Prostate gland (tissue), 2 donors: ENCODE measurements at regions not wholly inside any gene's neighbourhood (a gene's known extent, or its start where the extent isn't known, plus 50 kb on each side); places are given as distances from the start of the nearest gene placed in this dataset.

Source experiments
- DNase-seq: peaks from one replicate; pipeline ENCODE4 v3.0.0-alpha.2; 2019; ENCODE audit warnings: low spot score
- H3K27ac ChIP-seq, 2 donors: fragments of 200-600 bp; sonication (generic); 2 replicates each; pipeline ENCODE4 v1.5.1; 2017 to 2019
- H3K27me3 ChIP-seq: fragments of 200-600 bp; sonication (generic); replicated peaks from 2 replicates; pipeline ENCODE4 v1.5.1; 2019; ENCODE audit not compliant: insufficient read depth
- H3K36me3 ChIP-seq, 2 donors: fragments of 200-600 bp; sonication (generic); 1 replicate in 1 of 2; 2 replicates in 1 of 2; pipeline versions ENCODE4 v1.5.1 to v1.8.1; 2017 to 2019
- H3K4me1 ChIP-seq: fragments of 200-600 bp; sonication (generic); replicated peaks from 2 replicates; pipeline ENCODE4 v1.5.1; 2019
- H3K4me3 ChIP-seq, 2 donors: fragments of 200-600 bp; sonication (generic); 2 replicates each; pipeline ENCODE4 v1.5.1; 2017 to 2019
- H3K9me3 ChIP-seq: fragments of 200-600 bp; sonication (generic); 2 replicates; pipeline ENCODE4 v1.5.1; 2017
- CTCF ChIP-seq, 4 experiments: fragments of 200-600 bp in 2 of 4; fragments of 450-650 bp in 2 of 4; sonication (generic) in 2 of 4; IDR thresholded peaks; 1 replicate in 3 of 4; 2 replicates in 1 of 4; pipeline ENCODE4 v1.5.1; 2016 to 2019; ENCODE audit warnings: antibody characterized with exemption in 4 of 4, mild to moderate bottlenecking in 2 of 4, moderate library complexity in 2 of 4
- POLR2A ChIP-seq: fragments of 450-650 bp; IDR thresholded peaks from one replicate; pipeline ENCODE4 v1.6.1; 2016; ENCODE audit warnings: antibody characterized with exemption, mild to moderate bottlenecking
- POLR2AphosphoS5 ChIP-seq: sonication (generic); formaldehyde crosslinking; IDR thresholded peaks from one replicate; pipeline ENCODE4 v1.6.1; 2017; ENCODE audit warnings: antibody characterized with exemption
- WGBS: methylation state at CpG from one replicate; pipeline ENCODE4 v1.1.5; 2018; 5-methylcytosine and 5-hydroxymethylcytosine counted together
- intact Hi-C: fragments of 100-400 bp; cut with DNase I; formaldehyde crosslinking; loops from one replicate; pipeline ENCODE4 v1.14.2; 2022

DNA sequence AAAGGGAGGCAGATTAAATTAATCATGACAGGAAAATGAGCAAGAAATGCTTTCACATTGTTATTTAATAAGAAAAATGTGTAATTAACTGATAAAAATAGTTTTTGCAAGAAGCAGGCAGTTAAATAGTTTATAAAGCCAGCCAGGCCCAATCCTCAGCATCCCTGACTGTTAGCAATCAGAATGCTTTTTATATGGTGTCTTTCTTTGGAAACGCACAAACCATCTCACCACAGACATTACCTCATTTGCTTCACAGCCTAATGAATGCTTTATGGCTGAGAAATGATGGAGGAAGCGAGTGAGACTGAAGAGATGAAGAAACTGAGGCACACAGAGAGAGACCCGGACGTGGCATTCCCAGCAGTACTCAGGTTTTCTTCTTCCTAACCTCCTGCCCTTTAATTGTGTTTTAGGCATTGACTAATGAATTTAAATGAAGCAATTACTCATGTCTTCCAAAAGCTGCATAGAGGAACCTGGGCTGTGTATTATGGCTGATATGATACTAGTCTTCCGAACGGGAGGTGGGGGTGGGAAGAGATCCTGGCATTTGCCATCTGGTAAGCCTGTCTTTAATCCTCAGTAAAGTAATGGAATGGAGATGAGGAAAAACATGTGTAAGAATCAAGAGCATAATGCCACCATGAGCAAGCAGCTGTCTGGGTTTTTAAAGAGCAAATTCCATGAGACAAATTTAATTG is 116.1 kb upstream of the LMO4 start:
- Histone ChIP-seq H3K27ac (no peak overlapping the region), H3K4me1 (no peaks in the 10 kb centered on the region), H3K4me3 (no peak overlapping the region), H3K27me3 (no peaks in the 10 kb centered on the region), H3K36me3 (no peaks in the 10 kb centered on the region), H3K9me3 (no peaks in the 10 kb centered on the region)
- TF ChIP-seq POLR2AphosphoS5 (no peak), POLR2A (no peak), CTCF (IDR thresholded peaks at IDR 0.05) (no peak)
- intact Hi-C loops = no loop called here
- DNase-seq = no peak
- WGBS = 74% methylated on average over 6 of the region's 6 CpGs

DNA sequence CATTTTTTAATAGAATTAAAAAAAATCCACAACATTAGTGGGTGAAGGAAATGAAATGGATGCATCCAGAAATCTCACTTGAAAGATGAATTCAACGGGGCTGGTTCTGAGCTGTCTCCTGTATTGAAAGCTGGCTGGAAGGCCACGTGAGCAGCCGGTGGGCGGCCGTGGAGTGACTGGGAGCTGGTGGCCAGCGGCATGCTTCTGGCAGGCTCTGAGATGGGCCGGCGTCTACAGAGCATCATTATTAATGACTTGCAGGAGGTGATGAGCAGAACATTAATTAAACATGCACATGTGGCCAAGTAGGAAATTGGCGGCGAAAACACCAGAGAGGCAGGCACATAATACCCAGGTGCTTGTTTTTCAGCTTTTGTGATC is 115.6 kb upstream of the LMO4 start:
- H3K27me3 ChIP-seq = no peaks in the 10 kb centered on the region
- TF ChIP-seq CTCF (IDR thresholded peaks at IDR 0.05) (no peak), POLR2AphosphoS5 (no peak), POLR2A (no peak)
- H3K4me1 ChIP-seq = no peaks in the 10 kb centered on the region
- no peak overlapping the region for H3K27ac ChIP-seq
- H3K4me3 ChIP-seq = no peak overlapping the region
- intact Hi-C loops = no loop called here
- WGBS = 65% methylated on average over 10 of the region's 10 CpGs
- no peaks in the 10 kb centered on the region for H3K36me3 ChIP-seq
- DNase-seq = no peak
- no peaks in the 10 kb centered on the region for H3K9me3 ChIP-seq

- Histone ChIP-seq H3K36me3 (no peaks in the 10 kb centered on the region), H3K4me3 (no peak overlapping the region), H3K27ac (no peak overlapping the region), H3K4me1 (no peaks in the 10 kb centered on the region), H3K27me3 (no peaks in the 10 kb centered on the region), H3K9me3 (no peaks in the 10 kb centered on the region)
- TF ChIP-seq POLR2A = no peak
- no peak for TF ChIP-seq CTCF (IDR thresholded peaks at IDR 0.05)
- TF ChIP-seq POLR2AphosphoS5 = no peak
- DNase-seq = no peak
- WGBS = 100% methylated on average over 1 of the region's 1 CpG
- intact Hi-C loops = no loop called here
Measured at GRCh38 chr1:87215592-87215991, 113.1 kb upstream of the LMO4 start.

DNA sequence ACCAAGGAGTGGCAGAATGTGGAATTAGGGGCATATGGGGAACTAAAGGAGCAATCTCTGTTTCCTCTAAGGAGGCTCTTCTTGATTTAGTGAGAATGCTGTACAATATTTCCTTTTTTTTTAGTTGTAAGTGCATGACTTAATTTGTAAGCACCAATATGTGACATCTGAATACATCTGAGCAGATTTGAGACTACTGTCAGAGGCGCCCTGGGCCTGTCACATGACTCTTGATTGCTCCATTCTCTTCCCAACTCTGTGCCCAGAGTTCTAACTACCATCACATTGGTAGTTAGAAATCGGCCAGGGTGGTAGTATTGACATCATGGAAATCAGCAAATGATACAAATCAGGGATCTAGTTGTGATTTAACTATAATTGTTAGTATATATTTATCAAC is 110.1 kb upstream of the LMO4 start:
- Histone ChIP-seq H3K36me3 (no peaks in the 10 kb centered on the region), H3K4me1 (no peaks in the 10 kb centered on the region), H3K27ac (no peak overlapping the region), H3K4me3 (no peak overlapping the region), H3K27me3 (no peaks in the 10 kb centered on the region), H3K9me3 (no peaks in the 10 kb centered on the region)
- TF ChIP-seq POLR2A = no peak
- TF ChIP-seq POLR2AphosphoS5 = no peak
- TF ChIP-seq CTCF (IDR thresholded peaks at IDR 0.05) = no peak
- DNase-seq = no peak
- intact Hi-C loops = no loop called here
- 91% methylated on average over 2 of the region's 2 CpGs for WGBS

- intact Hi-C loops = no loop called here
- no peak overlapping the region for H3K4me3 ChIP-seq
- no peaks in the 10 kb centered on the region for H3K36me3 ChIP-seq
- no peak for DNase-seq
- no peaks in the 10 kb centered on the region for H3K27me3 ChIP-seq
- H3K27ac ChIP-seq = no peak overlapping the region
- WGBS = 83% methylated on average over 1 of the region's 1 CpG
- H3K4me1 ChIP-seq = no peaks in the 10 kb centered on the region
- TF ChIP-seq POLR2A (no peak), POLR2AphosphoS5 (no peak), CTCF (IDR thresholded peaks at IDR 0.05) (no peak)
- H3K9me3 ChIP-seq = no peaks in the 10 kb centered on the region
Measured at GRCh38 chr1:87219141-87219540, 109.5 kb upstream of the LMO4 start.
